ENCODE measurements at regions not wholly inside any gene's neighbourhood (a gene's known extent, or its start where the extent isn't known, plus 50 kb on each side); places are given as distances from the start of the nearest gene placed in this dataset.

GRCh38 chr2:78676921-78677696 lies 348.4 kb upstream of the REG3G start:
- Histone ChIP-seq H3K4me3 (ENCODE audit: low read length) (no peak overlapping the region), H3K4me1 (ENCODE audit: control insufficient read depth, insufficient read depth, low read length) (no peaks in the 10 kb centered on the region), H3K36me3 (ENCODE audit: control insufficient read depth, insufficient read depth, low read length) (no peaks in the 10 kb centered on the region), H3K9me3 (ENCODE audit: control insufficient read depth, low read depth, low read length) (no peaks in the 10 kb centered on the region), H3K27me3 (ENCODE audit: control insufficient read depth, insufficient read depth, low read length) (no peaks in the 10 kb centered on the region), H3K27ac (ENCODE audit: low read length) (no peak overlapping the region)
- WGBS (ENCODE audit: insufficient coverage, low lambda C conversion rate): no CpG with 5 or more reads among the region's 4 CpGs
- no peak for DNase-seq

- WGBS (ENCODE audit: insufficient coverage, low lambda C conversion rate): 100% methylated on average over 1 of the region's 7 CpGs
- no peaks in the 10 kb centered on the region for H3K4me1 ChIP-seq (ENCODE audit: control insufficient read depth, insufficient read depth, low read length)
- H3K4me3 ChIP-seq (ENCODE audit: low read length): no peak overlapping the region
- DNase-seq: no peak
- H3K27ac ChIP-seq (ENCODE audit: low read length): no peak overlapping the region
- no peaks in the 10 kb centered on the region for H3K36me3 ChIP-seq (ENCODE audit: control insufficient read depth, insufficient read depth, low read length)
- H3K9me3 ChIP-seq (ENCODE audit: control insufficient read depth, low read depth, low read length): no peaks in the 10 kb centered on the region
- no peaks in the 10 kb centered on the region for H3K27me3 ChIP-seq (ENCODE audit: control insufficient read depth, insufficient read depth, low read length)
Measured at GRCh38 chr2:78677774-78678173, 347.7 kb upstream of the REG3G start.

- H3K4me3 ChIP-seq (ENCODE audit: low read length): no peak overlapping the region
- no CpG with 5 or more reads among the region's 4 CpGs for WGBS (ENCODE audit: insufficient coverage, low lambda C conversion rate)
- no peak overlapping the region for H3K27ac ChIP-seq (ENCODE audit: low read length)
Measured at GRCh38 chr2:78681386-78681785, 344.1 kb upstream of the REG3G start.

GRCh38 chr2:78682781-78683180 lies 342.7 kb upstream of the REG3G start:
- Histone ChIP-seq H3K36me3 (ENCODE audit: control insufficient read depth, insufficient read depth, low read length) (no peaks in the 10 kb centered on the region), H3K27ac (ENCODE audit: low read length) (no peak overlapping the region), H3K9me3 (ENCODE audit: control insufficient read depth, low read depth, low read length) (no peaks in the 10 kb centered on the region), H3K4me1 (ENCODE audit: control insufficient read depth, insufficient read depth, low read length) (no peaks in the 10 kb centered on the region), H3K4me3 (ENCODE audit: low read length) (no peak overlapping the region), H3K27me3 (ENCODE audit: control insufficient read depth, insufficient read depth, low read length) (no peaks in the 10 kb centered on the region)
- no peak for DNase-seq
- WGBS (ENCODE audit: insufficient coverage, low lambda C conversion rate): no CpG with 5 or more reads among the region's 3 CpGs

More at GRCh38 chr2:78681386-78681785, 344.1 kb upstream of the REG3G start:
- H3K9me3 ChIP-seq (ENCODE audit: control insufficient read depth, low read depth, low read length): no peaks in the 10 kb centered on the region
- no peak for DNase-seq
- no peaks in the 10 kb centered on the region for H3K4me1 ChIP-seq (ENCODE audit: control insufficient read depth, insufficient read depth, low read length)
- no peaks in the 10 kb centered on the region for H3K27me3 ChIP-seq (ENCODE audit: control insufficient read depth, insufficient read depth, low read length)
- H3K36me3 ChIP-seq (ENCODE audit: control insufficient read depth, insufficient read depth, low read length): no peaks in the 10 kb centered on the region

- Histone ChIP-seq H3K27me3 (ENCODE audit: control insufficient read depth, insufficient read depth, low read length) (no peaks in the 10 kb centered on the region), H3K4me3 (ENCODE audit: low read length) (no peak overlapping the region), H3K4me1 (ENCODE audit: control insufficient read depth, insufficient read depth, low read length) (no peaks in the 10 kb centered on the region), H3K36me3 (ENCODE audit: control insufficient read depth, insufficient read depth, low read length) (no peaks in the 10 kb centered on the region), H3K27ac (ENCODE audit: low read length) (no peak overlapping the region), H3K9me3 (ENCODE audit: control insufficient read depth, low read depth, low read length) (no peaks in the 10 kb centered on the region)
- 74% methylated on average over 3 of the region's 3 CpGs for WGBS (ENCODE audit: insufficient coverage, low lambda C conversion rate)
- no peak for DNase-seq
Measured at GRCh38 chr2:78686625-78687153, 338.8 kb upstream of the REG3G start.

GRCh38 chr2:78699696-78700095 lies 325.8 kb upstream of the REG3G start:
- peaks cover 4% of the 10 kb centered on the region for H3K9me3 ChIP-seq (ENCODE audit: control insufficient read depth, low read depth, low read length)
- H3K27me3 ChIP-seq (ENCODE audit: control insufficient read depth, insufficient read depth, low read length): no peaks in the 10 kb centered on the region
- H3K36me3 ChIP-seq (ENCODE audit: control insufficient read depth, insufficient read depth, low read length): no peaks in the 10 kb centered on the region
- no peaks in the 10 kb centered on the region for H3K4me1 ChIP-seq (ENCODE audit: control insufficient read depth, insufficient read depth, low read length)
- H3K4me3 ChIP-seq (ENCODE audit: low read length): no peak overlapping the region
- DNase-seq: no peak
- WGBS (ENCODE audit: insufficient coverage, low lambda C conversion rate): 60% methylated on average over 1 of the region's 3 CpGs
- H3K27ac ChIP-seq (ENCODE audit: low read length): no peak overlapping the region

- Histone ChIP-seq H3K9me3 (ENCODE audit: control insufficient read depth, low read depth, low read length) (peaks cover 4% of the 10 kb centered on the region), H3K27ac (ENCODE audit: low read length) (no peak overlapping the region), H3K27me3 (ENCODE audit: control insufficient read depth, insufficient read depth, low read length) (no peaks in the 10 kb centered on the region), H3K36me3 (ENCODE audit: control insufficient read depth, insufficient read depth, low read length) (no peaks in the 10 kb centered on the region), H3K4me3 (ENCODE audit: low read length) (no peak overlapping the region), H3K4me1 (ENCODE audit: control insufficient read depth, insufficient read depth, low read length) (no peaks in the 10 kb centered on the region)
- DNase-seq: no peak
- no CpG with 5 or more reads among the region's 21 CpGs for WGBS (ENCODE audit: insufficient coverage, low lambda C conversion rate)
Measured at GRCh38 chr2:78701546-78701945, 324.0 kb upstream of the REG3G start.

GRCh38 chr2:78707776-78708386 lies 317.6 kb upstream of the REG3G start:
- H3K27ac ChIP-seq (ENCODE audit: low read length): no peak overlapping the region
- H3K9me3 ChIP-seq (ENCODE audit: control insufficient read depth, low read depth, low read length): no peaks in the 10 kb centered on the region
- no peaks in the 10 kb centered on the region for H3K27me3 ChIP-seq (ENCODE audit: control insufficient read depth, insufficient read depth, low read length)
- no peaks in the 10 kb centered on the region for H3K36me3 ChIP-seq (ENCODE audit: control insufficient read depth, insufficient read depth, low read length)
- DNase-seq: no peak
- no peaks in the 10 kb centered on the region for H3K4me1 ChIP-seq (ENCODE audit: control insufficient read depth, insufficient read depth, low read length)
- H3K4me3 ChIP-seq (ENCODE audit: low read length): no peak overlapping the region

- H3K27ac ChIP-seq (ENCODE audit: low read length): no peak overlapping the region
- no peak for DNase-seq
- H3K4me3 ChIP-seq (ENCODE audit: low read length): no peak overlapping the region
- H3K9me3 ChIP-seq (ENCODE audit: control insufficient read depth, low read depth, low read length): no peaks in the 10 kb centered on the region
- H3K27me3 ChIP-seq (ENCODE audit: control insufficient read depth, insufficient read depth, low read length): no peaks in the 10 kb centered on the region
- H3K4me1 ChIP-seq (ENCODE audit: control insufficient read depth, insufficient read depth, low read length): no peaks in the 10 kb centered on the region
- H3K36me3 ChIP-seq (ENCODE audit: control insufficient read depth, insufficient read depth, low read length): no peaks in the 10 kb centered on the region
- 88% methylated on average over 1 of the region's 1 CpG for WGBS (ENCODE audit: insufficient coverage, low lambda C conversion rate)
Measured at GRCh38 chr2:78710632-78711375, 314.7 kb upstream of the REG3G start.

- H3K4me1 ChIP-seq (ENCODE audit: control insufficient read depth, insufficient read depth, low read length): no peaks in the 10 kb centered on the region
- H3K27me3 ChIP-seq (ENCODE audit: control insufficient read depth, insufficient read depth, low read length): no peaks in the 10 kb centered on the region
- DNase-seq: no peak
- H3K4me3 ChIP-seq (ENCODE audit: low read length): no peak overlapping the region
- H3K36me3 ChIP-seq (ENCODE audit: control insufficient read depth, insufficient read depth, low read length): no peaks in the 10 kb centered on the region
- no peaks in the 10 kb centered on the region for H3K9me3 ChIP-seq (ENCODE audit: control insufficient read depth, low read depth, low read length)
- WGBS (ENCODE audit: insufficient coverage, low lambda C conversion rate): 76% methylated on average over 2 of the region's 3 CpGs
- no peak overlapping the region for H3K27ac ChIP-seq (ENCODE audit: low read length)
Measured at GRCh38 chr2:78715293-78715692, 310.2 kb upstream of the REG3G start.
